KMS-11 (cell line): ENCODE measurements at regions not wholly inside any gene's neighbourhood (a gene's known extent, or its start where the extent isn't known, plus 50 kb on each side); places are given as distances from the start of the nearest gene placed in this dataset.
"Not testable (repeated sequence)": the region's sequence is repeated elsewhere in the genome, so short reads cannot be mapped to it uniquely, and the experiment has no call there.

Source experiments
- H2AFZ ChIP-seq: fragments of 200-600 bp; sonication (generic); 2 replicates; pipeline ENCODE4 v1.6.1; 2016; ENCODE audit warnings: antibody characterized with exemption, mixed run types, low read depth
- H3K27ac ChIP-seq: fragments of 200-600 bp; sonication (generic); 2 replicates; pipeline ENCODE4 v1.6.1; 2016; ENCODE audit warnings: mild to moderate bottlenecking, mixed run types
- H3K27me3 ChIP-seq: fragments of 200-600 bp; sonication (generic); 2 replicates; pipeline ENCODE4 v1.6.1; 2017; ENCODE audit warnings: mild to moderate bottlenecking, low read depth, mixed run types, moderate library complexity; ENCODE audit not compliant: insufficient read depth
- H3K36me3 ChIP-seq: fragments of 200-600 bp; sonication (generic); 2 replicates; pipeline ENCODE4 v1.6.1; 2017; ENCODE audit warnings: mild to moderate bottlenecking, mixed run types; ENCODE audit not compliant: insufficient read depth
- H3K4me1 ChIP-seq: fragments of 200-600 bp; sonication (generic); 2 replicates; pipeline ENCODE4 v1.6.1; 2016; ENCODE audit warnings: mild to moderate bottlenecking, low read depth, mixed run types; ENCODE audit not compliant: poor library complexity, severe bottlenecking
- H3K4me2 ChIP-seq: fragments of 200-600 bp; sonication (generic); 2 replicates; pipeline ENCODE4 v1.7.0; 2016; ENCODE audit warnings: mild to moderate bottlenecking, mixed run types
- H3K4me3 ChIP-seq: fragments of 200-600 bp; sonication (generic); IDR thresholded peaks from 2 replicates; pipeline ENCODE4 v1.6.1; 2017; ENCODE audit warnings: low read depth, low read length, mixed read lengths; ENCODE audit not compliant: insufficient read depth
- H3K79me2 ChIP-seq: fragments of 200-600 bp; sonication (generic); 2 replicates; pipeline ENCODE4 v1.6.1; 2016; ENCODE audit warnings: low read depth, mixed run types; ENCODE audit not compliant: insufficient read depth
- H3K9ac ChIP-seq: fragments of 200-600 bp; sonication (generic); 2 replicates; pipeline ENCODE4 v1.6.1; 2016; ENCODE audit warnings: mild to moderate bottlenecking, mixed run types
- H4K20me1 ChIP-seq: fragments of 200-600 bp; sonication (generic); 2 replicates; pipeline ENCODE4 v1.6.1; 2016; ENCODE audit warnings: mild to moderate bottlenecking, mixed run types; ENCODE audit not compliant: insufficient read depth
- TF ChIP-seq, protein P1 (sequence below): fragments of 200-600 bp; sonication (generic); conservative IDR thresholded peaks from 2 replicates; pipeline ENCODE4 v1.6.1; 2017; ENCODE audit warnings: low read depth, mild to moderate bottlenecking, antibody characterized with exemption, low read length, moderate library complexity, mixed read lengths

DNA sequence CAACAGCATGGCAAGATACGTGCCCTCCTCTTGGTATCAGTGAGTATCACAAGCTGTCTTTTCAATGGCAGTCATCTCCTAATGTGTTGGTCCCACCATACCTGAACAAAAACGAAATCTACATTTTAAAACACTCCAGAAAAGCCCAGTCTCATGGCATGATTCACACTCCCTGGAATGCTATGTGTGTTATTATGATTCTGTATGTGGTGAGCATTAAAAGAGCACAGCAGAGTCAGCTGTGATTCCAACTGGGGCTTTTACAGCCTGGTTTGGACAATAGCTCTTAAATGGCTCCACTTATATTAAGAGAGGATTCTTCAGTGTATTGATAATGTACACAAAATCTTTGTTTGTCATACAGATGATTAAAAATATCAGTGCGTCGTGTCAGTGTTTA lies 274.1 kb upstream of the GK2 start:
- Histone ChIP-seq H3K4me1 (no peaks in the 10 kb centered on the region), H4K20me1 (no peaks in the 10 kb centered on the region), H3K4me3 (no peak overlapping the region), H3K27me3 (no peaks in the 10 kb centered on the region), H3K79me2 (no peaks in the 10 kb centered on the region), H3K9ac (no peak overlapping the region), H3K4me2 (no peak overlapping the region), H3K27ac (no peak overlapping the region), H2AFZ (no peak overlapping the region), H3K36me3 (no peaks in the 10 kb centered on the region)
- TF ChIP-seq, protein P1, sequence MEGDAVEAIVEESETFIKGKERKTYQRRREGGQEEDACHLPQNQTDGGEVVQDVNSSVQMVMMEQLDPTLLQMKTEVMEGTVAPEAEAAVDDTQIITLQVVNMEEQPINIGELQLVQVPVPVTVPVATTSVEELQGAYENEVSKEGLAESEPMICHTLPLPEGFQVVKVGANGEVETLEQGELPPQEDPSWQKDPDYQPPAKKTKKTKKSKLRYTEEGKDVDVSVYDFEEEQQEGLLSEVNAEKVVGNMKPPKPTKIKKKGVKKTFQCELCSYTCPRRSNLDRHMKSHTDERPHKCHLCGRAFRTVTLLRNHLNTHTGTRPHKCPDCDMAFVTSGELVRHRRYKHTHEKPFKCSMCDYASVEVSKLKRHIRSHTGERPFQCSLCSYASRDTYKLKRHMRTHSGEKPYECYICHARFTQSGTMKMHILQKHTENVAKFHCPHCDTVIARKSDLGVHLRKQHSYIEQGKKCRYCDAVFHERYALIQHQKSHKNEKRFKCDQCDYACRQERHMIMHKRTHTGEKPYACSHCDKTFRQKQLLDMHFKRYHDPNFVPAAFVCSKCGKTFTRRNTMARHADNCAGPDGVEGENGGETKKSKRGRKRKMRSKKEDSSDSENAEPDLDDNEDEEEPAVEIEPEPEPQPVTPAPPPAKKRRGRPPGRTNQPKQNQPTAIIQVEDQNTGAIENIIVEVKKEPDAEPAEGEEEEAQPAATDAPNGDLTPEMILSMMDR: no peak

DNA sequence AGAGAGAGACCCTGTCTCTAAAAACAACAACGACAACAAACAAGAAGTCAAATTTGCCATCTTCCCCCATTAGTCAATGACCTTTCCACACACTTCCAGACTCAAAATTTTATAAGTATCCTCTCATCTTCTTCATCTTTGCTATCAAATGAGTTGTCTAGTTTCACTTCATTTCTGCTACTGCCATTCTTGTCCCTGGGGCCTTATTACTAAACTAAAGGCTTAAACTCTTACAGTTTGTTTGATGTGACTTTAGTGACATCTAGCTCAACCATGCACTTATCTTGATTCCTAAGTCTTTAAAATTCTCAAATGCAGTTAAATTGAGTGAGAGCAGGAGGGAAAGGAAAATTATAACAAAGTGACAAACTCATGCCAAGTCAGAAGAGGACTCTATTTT lies 271.8 kb upstream of the GK2 start:
- Histone ChIP-seq H4K20me1 (no peaks in the 10 kb centered on the region), H3K9ac (no peak overlapping the region), H3K36me3 (no peaks in the 10 kb centered on the region), H3K27me3 (no peaks in the 10 kb centered on the region), H3K4me3 (no peak overlapping the region), H3K4me2 (no peak overlapping the region), H3K79me2 (no peaks in the 10 kb centered on the region), H2AFZ (no peak overlapping the region), H3K27ac (no peak overlapping the region), H3K4me1 (no peaks in the 10 kb centered on the region)
- TF ChIP-seq, protein P1: no peak

DNA sequence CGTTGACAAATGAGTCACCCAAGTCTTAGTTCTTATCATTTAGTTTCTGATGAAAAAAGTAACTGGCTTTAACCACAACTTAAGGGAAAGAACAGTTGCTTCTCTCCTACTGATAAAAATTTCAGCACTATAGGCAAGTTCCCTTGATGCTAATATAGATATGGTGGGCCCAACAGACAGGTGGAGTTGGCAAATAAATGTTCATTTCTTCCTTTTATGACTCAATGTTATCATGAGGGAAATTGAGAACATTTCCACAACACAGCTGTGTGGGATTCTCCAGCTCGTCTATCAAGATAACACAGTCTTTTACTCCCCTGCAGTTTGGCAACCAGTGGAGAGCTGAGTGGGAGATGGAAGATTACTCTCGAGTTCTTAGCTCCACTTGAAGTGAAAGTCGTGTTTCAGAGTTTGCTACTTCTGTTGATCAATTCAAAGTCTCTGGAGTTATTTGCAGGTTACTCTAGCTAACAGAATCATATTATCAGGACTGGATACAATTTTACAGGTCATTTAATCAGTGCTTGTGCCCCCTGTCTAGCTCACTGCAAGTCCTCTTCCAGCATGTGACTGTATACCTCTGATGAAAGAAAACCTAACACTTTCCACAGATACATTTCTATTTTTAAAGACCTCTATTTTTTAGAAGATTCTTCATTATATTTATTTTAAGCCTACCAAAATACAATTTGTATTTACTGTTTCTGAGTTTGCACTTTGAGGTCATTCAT lies 270.6 kb upstream of the GK2 start:
- Histone ChIP-seq H3K79me2 (no peaks in the 10 kb centered on the region), H3K4me2 (no peak overlapping the region), H3K9ac (no peak overlapping the region), H3K4me3 (no peak overlapping the region), H3K36me3 (no peaks in the 10 kb centered on the region), H2AFZ (no peak overlapping the region), H4K20me1 (no peaks in the 10 kb centered on the region), H3K4me1 (no peaks in the 10 kb centered on the region), H3K27ac (no peak overlapping the region), H3K27me3 (no peaks in the 10 kb centered on the region)
- TF ChIP-seq, protein P1: no peak

DNA sequence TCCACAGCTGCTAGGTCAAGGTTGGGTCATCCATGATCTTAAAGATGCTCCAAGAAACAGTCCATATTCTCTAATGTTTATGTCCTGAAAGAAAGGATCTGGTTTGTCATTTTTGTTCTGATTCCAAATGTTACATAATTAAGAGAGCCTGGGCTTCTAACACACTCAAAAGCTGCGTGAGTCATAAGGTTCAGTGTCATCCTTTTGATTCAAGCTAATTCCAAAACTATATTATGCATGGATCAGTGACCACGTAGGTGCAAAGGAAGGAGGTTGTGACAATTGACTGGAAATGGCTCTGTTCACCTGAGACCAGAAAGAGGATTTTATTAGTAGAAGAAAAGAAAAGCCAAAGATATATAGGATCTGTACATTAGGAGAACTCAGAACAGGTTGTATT lies 268.7 kb upstream of the GK2 start:
- TF ChIP-seq, protein P1: no peak
- no peak overlapping the region for H2AFZ ChIP-seq
- H4K20me1 ChIP-seq: no peaks in the 10 kb centered on the region
- no peaks in the 10 kb centered on the region for H3K4me1 ChIP-seq
- no peak overlapping the region for H3K4me3 ChIP-seq
- H3K27me3 ChIP-seq: no peaks in the 10 kb centered on the region
- H3K36me3 ChIP-seq: no peaks in the 10 kb centered on the region
- no peaks in the 10 kb centered on the region for H3K79me2 ChIP-seq
- H3K9ac ChIP-seq: no peak overlapping the region
- H3K4me2 ChIP-seq: no peak overlapping the region
- no peak overlapping the region for H3K27ac ChIP-seq

DNA sequence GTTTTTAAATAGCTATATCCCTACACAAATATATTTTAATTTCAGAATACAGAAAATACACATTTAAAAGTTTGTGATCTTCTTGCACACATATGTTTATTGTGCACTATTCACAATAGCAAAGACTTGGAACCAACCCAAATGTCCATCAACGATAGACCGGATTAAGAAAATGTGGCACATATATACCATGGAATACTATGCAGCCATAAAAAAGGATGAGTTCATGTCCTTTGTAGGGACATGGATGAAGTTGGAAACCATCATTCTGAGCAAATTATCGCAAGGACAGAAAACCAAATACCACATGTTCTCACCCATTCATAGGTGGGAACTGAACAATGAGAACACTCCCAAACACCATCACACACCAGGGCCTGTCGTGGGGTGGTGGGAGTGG lies 266.9 kb upstream of the GK2 start:
- not testable (repeated sequence) for H3K4me1 ChIP-seq, H3K36me3 ChIP-seq, H3K4me2 ChIP-seq, H3K27me3 ChIP-seq, H3K9ac ChIP-seq, H4K20me1 ChIP-seq, H3K27ac ChIP-seq, H3K4me3 ChIP-seq, H3K79me2 ChIP-seq, H2AFZ ChIP-seq
